NCI-H1694 treated with DMSO at 0.1 percent for 48 hours (cell line): ENCODE measurements at regions not wholly inside any gene's neighbourhood (a gene's known extent, or its start where the extent isn't known, plus 50 kb on each side); places are given as distances from the start of the nearest gene placed in this dataset.

Experiments used
- DNase-seq: peaks from one replicate; lab custom pipeline; 2025; lab: John Stamatoyannopoulos, UW

DNA sequence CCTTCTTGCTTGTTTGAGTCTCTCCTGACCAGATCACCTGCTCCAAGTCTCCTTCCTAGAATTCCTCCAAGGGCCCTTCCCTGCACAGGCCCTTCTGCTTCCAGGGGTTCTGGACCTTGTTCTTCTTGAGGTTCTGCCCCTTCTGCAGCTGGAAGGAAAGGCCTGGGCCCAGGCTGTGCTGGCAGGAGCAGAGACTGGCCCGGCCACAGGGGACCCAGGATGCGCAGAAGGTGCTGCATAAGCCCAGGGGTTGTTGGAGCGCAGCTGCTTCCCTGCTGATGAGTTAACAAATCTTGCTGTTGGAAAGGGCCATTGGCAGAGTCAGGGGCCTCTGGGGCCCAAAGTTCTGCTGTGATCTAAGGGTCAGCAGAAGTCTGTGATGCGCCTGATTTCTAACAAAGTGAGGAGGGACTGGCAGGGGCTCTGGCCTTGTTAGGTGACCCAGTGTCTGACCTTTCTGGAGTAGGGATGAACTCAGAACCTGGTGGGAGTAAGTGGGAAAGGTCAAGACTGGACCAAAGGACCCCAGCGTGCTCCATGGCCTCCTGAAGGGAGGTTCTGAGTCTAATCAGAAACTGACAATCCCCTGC lies 509.8 kb downstream of the PTPRU start:
- DNase-seq: no peak

DNA sequence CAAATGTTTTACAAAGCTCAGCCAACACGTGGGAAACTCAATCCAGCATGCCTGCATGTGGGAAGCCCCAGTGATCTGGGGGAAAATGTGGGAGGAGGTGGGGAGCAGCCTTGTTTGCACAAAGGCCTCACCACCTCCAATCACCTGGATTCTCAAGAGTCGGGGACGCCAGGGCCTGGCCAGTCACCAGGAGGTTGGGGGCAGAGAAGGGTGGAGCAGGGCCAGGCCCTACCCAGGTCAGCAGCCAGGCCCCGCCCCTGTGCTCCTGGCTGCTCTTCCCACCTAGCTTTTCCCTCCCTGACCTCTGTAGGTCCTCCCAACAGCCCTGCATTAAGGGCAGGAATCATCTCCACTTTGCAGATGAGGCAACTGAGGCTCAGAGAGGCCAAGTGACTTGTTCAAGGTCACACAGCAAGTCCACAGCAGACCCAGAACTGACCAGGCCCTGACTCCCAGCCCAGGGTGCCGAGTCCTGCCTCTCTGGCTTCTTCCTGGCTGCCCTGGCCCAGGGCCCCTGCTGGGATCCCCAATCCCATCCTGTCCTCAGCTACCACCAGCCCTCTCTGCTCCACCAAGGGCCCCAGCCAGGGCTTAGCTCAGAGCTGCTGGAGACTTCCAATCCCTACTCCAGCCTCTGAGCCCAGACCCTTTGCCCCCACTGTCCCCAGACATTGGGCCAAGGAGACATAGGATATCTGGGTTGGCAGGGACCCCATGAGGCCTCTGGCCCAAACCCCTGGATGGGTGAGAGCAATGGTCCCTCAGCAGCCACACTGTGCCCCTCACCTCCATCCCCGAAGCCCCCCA lies 508.6 kb downstream of the PTPRU start:
- no peak for DNase-seq

DNA sequence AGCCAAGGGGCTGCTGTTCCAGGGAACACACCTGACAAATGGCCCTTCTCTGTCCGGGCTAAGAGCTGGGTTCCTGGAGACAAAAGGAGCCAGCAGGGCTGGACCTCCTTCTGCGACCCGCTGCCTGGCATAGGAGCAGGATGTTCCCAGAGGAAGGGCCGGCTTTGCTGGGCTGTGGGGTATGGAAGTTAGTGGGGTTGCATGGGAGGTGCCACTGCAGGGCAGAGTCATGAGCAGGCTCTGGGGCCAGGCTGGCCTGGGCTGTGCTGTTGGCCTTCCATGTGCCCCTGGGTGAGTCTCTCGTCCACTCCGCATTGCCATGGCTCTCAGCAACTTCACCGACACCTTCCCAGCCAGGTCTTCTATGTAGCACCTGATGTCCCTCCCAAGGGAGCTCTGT lies 507.6 kb downstream of the PTPRU start:
- no peak for DNase-seq

DNA sequence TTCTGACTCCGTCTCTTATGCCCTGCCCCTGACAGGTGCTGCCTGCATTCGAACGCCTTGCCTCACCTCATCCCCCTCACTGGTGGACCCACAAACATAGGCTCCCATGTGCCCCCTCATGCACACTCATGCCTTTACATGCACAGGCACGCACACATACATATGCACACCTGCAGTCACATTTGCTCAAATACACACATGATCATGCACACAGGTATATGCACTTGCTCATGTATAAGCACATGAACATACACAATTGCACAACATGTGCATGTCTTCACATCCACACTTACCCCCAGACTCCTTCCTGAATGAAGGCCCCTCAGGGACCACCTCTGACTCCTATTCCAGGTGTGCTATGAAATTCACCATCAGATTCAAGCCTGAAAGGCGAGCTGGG lies 506.9 kb downstream of the PTPRU start:
- DNase-seq: no peak

DNA sequence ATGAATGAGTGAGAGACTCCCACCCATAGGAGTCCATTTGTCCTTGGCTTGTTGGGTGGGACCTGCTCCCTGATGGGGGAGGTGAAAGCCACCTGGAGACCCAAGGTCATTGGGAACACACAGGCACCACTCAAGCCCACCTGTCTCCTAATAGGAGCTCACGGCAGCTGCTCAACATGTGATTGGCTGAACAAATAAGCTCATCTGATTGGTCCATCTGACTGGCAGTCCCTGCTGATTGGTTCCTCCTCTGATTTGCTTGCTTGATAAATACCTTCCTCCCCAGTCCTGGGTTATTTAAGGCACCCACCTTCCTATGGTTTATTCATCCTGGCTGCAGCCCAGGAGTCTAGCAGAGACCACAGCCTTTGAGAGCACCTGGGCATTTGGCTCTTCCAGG lies 502.9 kb downstream of the PTPRU start:
- no peak for DNase-seq

DNA sequence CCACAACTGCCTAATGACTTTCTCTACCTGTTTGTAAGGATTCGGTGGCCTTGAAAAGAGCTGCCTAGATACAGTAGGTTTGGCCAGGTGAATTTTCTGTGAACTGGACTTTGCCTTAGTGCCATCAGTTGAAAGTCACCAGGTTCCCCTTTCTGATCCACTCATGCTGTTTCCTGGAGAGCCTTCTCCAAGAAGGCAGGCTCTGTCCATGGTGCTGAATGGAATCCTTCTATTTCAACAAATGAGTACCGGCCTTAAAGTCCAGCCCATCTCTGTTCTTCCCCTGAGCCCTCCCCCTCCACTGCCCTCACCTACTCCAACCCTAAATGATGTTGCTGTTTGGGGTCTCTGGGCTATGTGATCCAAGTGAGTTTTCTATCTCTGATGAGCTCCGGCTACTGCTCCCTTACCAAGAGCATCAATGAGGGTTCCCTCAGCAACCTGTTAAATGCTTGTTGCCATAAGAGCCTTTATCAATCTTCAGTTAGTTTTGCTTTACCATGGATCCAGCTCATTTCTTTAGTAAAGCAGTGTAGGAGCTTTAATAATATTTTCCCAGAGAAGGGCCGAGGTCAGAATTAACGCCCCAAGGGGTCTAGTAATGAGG lies 500.4 kb downstream of the PTPRU start:
- no peak for DNase-seq

DNA sequence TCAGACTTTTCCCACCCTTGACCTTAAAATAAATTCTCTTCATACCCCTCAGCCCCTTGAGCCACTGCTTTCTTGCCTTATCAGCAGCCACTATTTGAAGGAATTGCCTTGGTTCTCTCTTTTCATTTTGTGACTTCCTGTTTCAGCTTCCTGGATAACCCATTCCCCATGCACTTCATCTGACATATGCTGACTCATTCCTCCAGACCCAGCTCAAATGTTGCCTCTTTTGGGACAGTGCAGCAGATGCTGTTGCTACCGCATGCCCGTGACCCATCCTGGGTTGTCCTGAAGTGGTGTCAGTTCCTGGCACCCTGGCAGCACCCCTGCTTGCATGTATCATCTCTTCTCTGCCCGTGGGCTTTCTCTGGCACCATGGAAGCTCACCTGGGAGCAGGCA lies 496.1 kb downstream of the PTPRU start:
- no peak for DNase-seq

DNA sequence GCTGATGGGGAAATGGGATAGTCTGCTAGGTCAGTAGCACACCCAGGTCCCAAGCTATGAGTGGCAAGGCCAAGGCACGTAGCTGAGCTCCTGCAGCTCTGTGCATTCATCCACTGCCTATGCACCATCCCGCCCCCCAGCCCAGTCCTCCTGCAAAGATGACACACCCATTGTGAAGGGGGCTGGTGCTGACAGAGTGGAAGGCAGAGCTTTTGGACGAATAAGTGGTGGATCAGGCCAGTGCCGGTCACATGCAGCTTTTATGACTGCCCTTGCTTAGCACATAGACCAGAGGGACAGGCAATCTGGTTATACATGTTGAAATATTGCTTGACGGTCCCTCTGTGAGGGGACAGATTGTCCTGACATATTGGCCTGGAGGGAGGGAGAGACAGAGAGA lies 494.3 kb downstream of the PTPRU start:
- peak; percentile 55 for DNase-seq

DNA sequence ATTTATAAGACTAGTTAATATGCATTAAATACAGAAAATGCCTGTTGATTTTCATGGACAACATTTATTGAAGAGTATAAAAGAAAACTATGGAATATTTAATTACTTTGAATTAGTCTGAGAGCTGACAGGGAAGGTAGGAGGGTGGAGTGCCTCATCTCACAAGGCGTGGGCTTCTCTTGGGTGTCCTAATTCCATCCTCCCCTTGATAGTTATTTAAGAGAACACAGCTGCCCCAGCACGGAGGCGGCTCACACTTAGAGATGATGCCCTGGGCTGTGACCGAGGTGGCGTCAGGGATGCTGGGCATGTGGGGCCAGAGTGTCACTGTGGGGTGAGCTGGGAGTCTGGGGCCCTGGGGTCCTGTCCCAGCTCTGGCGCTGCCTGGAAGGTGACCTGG lies 493.0 kb downstream of the PTPRU start:
- DNase-seq: no peak

DNA sequence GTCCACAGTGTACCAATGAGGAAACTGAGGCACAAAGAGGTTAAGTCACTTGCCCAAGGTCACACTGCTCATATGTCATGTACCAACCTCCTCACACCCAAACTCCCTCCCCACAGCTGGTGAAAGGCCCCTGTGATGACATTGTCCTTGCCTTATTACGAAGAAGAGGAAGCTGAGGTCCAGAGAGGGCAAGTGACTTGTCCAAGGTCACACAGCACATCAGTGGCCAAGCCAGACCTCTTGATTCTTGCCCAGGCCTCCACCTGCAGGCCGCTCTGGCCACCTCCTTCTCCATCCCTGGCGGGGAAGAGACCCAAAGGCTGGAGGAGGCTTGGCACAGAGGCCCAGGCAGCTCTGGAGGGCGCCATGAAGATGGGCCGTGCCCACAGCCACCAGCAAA lies 492.4 kb downstream of the PTPRU start:
- DNase-seq: no peak

DNA sequence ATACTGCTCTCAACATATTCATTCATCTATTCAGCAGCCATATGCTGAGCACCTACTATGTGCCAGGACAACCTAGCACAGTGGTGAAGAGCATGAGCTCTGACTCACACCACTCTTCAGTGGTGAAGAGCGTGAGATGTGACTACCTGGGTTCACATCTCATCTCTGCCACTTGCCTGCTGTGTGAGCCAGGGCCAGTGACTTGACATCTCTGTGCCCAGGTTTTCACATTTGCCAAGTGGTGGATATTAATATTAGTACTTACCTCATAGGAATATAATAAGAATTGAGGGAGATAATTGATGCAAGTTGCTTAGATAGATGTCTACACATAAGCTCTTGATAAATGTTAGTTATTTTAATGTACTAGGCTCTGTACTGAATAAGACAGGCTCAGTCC lies 488.9 kb downstream of the PTPRU start:
- no peak for DNase-seq

DNA sequence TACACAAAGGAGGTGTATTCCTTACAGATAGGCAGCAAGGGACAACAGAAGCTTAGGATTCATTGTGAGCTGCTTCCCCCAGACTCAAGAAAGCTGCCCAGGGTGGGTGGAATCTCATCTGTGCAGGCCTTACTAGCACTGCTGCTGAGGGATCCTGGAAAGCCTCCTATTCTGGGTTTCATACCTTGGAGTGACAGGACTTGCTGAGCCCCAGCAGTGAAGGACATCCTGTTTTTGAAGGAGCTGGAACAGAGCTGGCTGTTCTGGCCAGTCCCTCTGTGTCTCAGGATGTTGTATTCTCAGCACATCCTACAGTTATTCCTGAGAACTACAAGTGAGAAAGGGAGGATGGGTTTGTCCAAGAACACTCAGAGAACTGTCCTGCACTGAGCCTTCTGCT lies 486.3 kb downstream of the PTPRU start:
- no peak for DNase-seq

DNA sequence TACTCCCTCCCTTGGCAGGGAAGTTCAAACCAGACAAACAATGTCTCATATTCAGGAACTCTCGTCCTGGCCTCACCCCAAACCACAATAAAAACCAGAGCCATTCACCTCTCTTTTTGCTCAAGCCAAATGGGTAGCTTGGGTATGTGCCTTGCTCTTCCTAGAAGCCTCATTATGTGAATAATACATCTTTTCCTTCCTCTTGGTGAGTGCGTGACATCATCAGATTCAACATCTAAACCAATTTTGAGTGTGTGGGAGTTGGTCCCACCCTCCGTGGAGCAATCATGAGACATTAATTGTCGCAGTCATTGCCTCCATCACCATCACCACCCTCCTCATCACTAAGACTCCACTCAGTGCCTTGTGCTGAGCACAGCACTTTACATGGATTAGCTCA lies 482.9 kb downstream of the PTPRU start:
- no peak for DNase-seq

DNA sequence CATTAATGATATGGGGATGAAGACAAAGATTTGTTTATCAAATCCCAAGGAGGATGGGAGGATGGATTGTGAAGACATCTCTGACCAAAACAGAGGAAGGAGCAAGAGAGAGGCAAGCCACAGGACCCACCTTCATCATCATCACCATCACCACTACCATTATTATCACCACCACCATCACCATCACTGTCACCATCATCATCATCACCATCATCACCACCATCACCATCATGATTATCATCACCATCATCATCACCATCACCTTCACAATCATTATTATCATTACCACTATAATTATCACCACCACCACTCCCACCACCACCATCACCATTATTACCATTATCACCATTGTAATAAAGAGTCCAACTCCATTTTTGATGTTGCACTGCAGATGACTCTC lies 482.5 kb downstream of the PTPRU start:
- DNase-seq: no peak

DNA sequence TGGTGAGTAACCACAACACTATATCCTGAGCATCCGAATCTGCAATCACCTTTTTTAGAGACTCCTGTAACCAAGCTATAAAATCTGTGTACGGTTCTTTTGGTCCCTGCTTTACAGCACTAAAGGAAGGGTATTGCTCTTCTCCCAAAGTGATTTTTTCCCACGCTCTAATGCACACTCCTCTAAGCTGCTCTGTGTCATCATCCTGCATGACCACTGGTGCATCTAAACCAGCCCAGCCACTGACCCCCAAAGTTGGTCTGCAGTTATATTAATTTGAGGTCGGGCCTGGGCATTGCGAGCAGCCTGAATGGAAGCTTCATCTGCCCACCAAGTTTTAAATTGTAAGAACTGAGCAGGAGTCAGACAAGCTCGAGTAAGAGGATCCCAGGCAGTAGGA lies 480.0 kb downstream of the PTPRU start:
- DNase-seq: no peak

DNA sequence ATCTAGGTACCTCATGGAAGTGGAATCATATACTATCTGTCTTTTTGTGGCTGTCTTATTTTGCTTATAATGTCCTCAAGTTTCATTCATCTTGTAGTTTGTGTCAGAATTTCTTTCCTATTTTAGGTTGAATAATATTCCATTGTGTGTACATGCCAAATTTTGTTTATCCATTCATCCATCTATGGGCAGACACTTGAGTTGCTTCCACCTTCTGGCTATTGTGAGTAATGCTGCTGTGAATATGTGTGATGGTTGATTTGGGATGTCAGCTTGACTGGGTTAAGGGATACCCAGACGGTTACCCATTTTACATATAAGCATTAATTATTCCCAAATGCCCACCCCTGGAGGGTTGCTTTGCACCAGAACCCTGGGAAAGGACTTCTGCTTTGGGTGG lies 477.5 kb downstream of the PTPRU start:
- no peak for DNase-seq

DNA sequence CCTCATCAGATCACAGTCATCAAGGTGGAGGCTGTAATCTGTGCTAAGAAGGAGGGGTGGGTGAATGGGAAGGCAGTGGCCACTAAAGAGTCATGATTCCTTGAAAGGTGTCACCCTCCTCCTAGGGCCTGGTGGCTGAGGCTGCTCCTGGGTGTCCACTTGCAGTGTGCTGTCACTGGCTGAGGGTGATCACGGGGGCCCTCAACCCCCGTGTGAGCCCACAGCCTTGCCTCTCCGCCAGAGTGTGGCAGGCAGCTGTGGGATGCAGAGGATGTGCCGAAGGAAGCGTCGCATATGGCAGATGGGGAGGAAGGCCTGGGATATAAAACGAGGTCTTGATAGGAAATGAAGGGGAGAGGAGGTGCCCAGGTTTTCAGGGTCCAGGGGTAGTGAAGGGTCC lies 476.5 kb downstream of the PTPRU start:
- no peak for DNase-seq

DNA sequence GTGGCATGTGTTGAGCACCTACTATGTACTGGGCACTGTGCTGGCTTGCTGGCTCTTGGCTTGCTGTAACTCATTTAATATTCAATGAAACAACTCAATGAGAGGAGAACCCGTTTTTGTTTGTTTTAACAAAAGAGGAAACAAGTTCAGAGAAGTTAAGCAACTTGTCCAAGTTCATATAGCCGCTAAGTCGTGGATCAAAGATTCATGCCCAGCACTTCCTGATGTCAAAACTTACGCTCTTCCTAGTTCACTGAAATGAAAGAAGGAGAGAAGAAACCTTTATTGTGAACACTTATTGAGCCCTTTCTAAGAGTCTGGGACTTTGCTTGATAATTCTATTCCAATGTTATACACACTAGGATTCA lies 475.9 kb downstream of the PTPRU start:
- no peak for DNase-seq

DNA sequence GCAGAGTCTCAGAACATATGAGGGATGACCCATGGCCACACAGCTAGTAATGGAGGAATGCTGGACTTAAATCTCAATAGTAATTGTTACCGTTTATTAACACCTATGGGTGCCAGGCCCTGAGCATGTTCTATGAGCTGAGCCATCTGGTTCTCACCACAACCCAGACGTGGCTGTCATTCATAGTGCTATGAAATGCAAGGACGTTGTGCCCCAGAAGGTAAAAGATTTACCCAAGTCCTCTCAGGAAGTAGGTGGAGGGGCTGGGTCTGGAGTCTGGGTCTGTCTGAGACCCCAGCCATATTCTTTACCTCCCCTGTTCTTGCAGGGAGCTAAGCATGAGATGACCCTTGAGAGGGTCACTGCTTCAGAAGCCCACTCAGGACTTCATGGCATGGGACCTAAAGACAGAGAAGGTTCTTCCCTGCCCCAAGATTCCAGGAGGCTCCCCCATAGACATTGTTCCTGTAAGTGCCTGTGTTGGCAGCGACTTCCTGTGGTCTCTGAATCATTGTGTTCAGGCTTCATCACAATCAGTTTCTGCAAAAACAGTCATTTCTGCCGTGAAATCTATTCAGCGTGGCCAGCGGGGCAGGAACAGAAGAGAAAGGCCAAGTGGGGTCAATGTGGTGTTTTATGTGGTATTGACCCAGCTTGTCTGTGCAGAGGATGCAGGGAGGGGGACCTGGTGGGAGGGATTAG lies 475.4 kb downstream of the PTPRU start:
- no peak for DNase-seq

DNA sequence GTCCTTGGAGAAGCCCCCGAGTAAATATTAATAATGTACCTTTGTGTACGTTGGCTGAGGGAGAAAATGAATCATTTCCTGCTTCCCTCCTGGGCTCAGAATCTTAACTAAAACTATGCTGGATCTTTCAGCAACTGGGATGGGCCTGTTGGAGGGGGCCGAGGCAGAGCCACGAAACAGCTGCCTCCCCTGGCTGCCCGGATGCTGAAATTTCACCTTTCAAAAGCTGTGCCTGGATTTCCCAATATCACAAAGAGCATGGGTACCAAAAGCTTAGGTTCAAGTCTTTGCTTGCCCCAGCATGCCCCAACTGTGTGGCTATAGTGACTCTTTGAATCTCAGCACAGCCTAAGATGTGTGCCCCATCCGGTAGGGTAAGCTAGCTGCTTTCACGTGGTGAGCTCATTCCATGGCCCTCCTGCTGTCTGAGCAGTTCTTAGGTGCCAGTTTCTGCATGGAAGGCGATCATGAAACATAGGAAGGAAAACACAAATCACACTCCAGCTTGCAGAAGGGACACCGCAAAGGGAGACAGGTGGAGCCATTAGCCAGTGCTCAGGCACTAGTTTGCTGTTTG lies 473.5 kb downstream of the PTPRU start:
- peak; percentile 55 for DNase-seq

DNA sequence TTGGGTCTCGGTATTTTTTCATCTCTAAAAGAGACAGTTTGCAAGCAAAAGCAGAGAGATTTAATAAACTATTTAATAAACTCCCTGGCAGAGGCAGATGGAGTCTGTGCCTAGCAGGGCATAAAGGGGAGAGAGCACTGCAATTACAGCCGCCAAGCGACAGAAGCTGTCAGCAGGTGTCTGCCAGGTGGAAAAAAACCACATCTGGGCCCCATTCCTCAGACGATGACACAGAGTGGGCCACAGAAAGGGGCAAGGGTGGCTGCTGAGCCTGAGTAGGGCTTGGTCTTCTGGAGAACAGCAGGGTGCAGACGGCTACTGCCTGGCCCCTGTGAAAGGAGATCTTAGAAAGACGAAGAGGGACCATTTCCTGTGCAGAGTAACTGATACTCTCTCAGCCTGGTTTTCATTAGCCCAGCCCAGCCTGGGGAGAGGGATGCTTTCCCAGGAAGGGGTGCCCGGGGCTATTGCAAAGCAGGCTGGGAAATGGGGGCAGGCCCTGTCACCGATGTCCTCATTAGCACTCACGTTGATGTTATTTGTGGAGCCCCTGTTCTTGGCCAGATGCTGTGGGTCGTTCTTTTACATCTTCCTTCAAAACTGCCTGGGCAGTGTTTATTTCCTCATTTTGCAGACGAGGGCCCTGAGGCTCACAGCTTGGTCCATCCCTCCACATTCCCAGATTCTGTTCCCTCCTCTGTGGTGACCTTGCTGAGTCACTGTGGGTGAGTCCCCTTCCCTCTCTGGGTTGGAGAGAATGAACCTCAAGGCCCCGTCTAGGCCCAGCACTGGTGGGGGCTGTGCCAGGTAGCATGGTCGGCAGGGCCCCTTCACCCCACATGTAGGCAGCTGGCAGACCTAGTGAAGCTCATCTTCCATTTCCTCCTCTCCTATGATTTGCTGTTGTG lies 472.7 kb downstream of the PTPRU start:
- peak; percentile 81 for DNase-seq

DNA sequence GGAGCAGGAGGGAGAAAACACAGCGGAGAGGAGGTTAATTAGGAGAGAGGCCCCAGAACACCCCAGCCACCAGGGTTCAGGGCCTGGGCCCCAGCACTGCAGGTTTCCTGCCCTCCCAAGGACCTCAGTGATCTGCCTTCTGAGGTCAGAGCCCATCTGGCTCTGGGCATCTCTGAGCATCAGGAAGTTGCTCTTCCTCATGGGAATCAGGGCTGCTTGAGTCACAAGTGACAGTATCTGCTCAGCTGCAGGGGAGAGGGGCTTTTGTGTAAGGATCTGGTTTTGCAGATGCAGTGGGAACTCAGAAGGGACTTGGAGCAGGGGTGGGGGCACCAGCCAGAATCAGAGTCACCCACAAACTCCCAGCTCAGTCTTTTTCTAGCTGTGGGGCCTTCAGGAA lies 472.1 kb downstream of the PTPRU start:
- peak; percentile 75 for DNase-seq
